ENCODE measurements at regions not wholly inside any gene's neighbourhood (a gene's known extent, or its start where the extent isn't known, plus 50 kb on each side); places are given as distances from the start of the nearest gene placed in this dataset.
"Not testable (repeated sequence)": the region's sequence is repeated elsewhere in the genome, so short reads cannot be mapped to it uniquely, and the experiment has no call there.

- ATAC-seq (no peak), DNase-seq (ENCODE audit: low read depth, low spot score) (no peak)
- H3K36me3 ChIP-seq (ENCODE audit: control insufficient read depth, insufficient read depth, low read length): no peaks in the 10 kb centered on the region
- BruUV-seq (replicated peaks): no TSS peak
- H3K4me1 ChIP-seq (ENCODE audit: control insufficient read depth, insufficient read depth, low read length): no peaks in the 10 kb centered on the region
- H3K27me3 ChIP-seq (ENCODE audit: control insufficient read depth, insufficient read depth, low read length): no peaks in the 10 kb centered on the region
- in situ Hi-C loops (cut with HindIII; ENCODE audit: low pct_unique_long_range_greater_than_20kb, low sequenced_read_pairs): no loop called here
- H3K4me3 ChIP-seq (ENCODE audit: low read depth in 2 of 2, low read length in 2 of 2): no peak overlapping the region
- H3K9me3 ChIP-seq (ENCODE audit: control insufficient read depth, insufficient read depth, low read depth, low read length): no peaks in the 10 kb centered on the region
- CTCF ChIA-PET: no interaction called here
- intact Hi-C loops (cut with micrococcal nuclease; ENCODE audit: unreplicated experiment): no loop called here
- POLR2A ChIA-PET: no interaction called here
- H3K27ac ChIP-seq (ENCODE audit: low read length): no peak overlapping the region
- no peak for TF ChIP-seq POLR2AphosphoS5 (IDR thresholded peaks at IDR 0.05; ENCODE audit: low read depth, low read length)
- no peak for TF ChIP-seq REST (IDR thresholded peaks at IDR 0.05; ENCODE audit: insufficient read depth in 1 of 2, low read depth in 2 of 2, low read length in 1 of 2)
- no peak for TF ChIP-seq SIN3A (IDR thresholded peaks at IDR 0.05; ENCODE audit: borderline replicate concordance, insufficient read depth, low read depth, low read length)
- TF ChIP-seq TCF7L2 (IDR thresholded peaks at IDR 0.05; ENCODE audit: low read depth, low read length): no peak
- no peak for TF ChIP-seq CTCF (IDR thresholded peaks at IDR 0.05)
Measured at GRCh38 chr2:182608181-182608845, 107.7 kb upstream of the DNAJC10 start.

- H3K27ac ChIP-seq (ENCODE audit: low read length); CTCF ChIA-PET; H3K4me1 ChIP-seq (ENCODE audit: control insufficient read depth, insufficient read depth, low read length); BruUV-seq (replicated peaks); H3K9me3 ChIP-seq (ENCODE audit: control insufficient read depth, insufficient read depth, low read depth, low read length); H3K4me3 ChIP-seq (ENCODE audit: low read depth in 2 of 2, low read length in 2 of 2); DNase-seq (ENCODE audit: low read depth, low spot score); in situ Hi-C loops (cut with HindIII; ENCODE audit: low pct_unique_long_range_greater_than_20kb, low sequenced_read_pairs); ATAC-seq; intact Hi-C loops (cut with micrococcal nuclease; ENCODE audit: unreplicated experiment); H3K36me3 ChIP-seq (ENCODE audit: control insufficient read depth, insufficient read depth, low read length); POLR2A ChIA-PET; H3K27me3 ChIP-seq (ENCODE audit: control insufficient read depth, insufficient read depth, low read length): not testable (repeated sequence)
Measured at GRCh38 chr2:182609005-182609404, 107.1 kb upstream of the DNAJC10 start.

- no TSS peak for BruUV-seq (replicated peaks)
- CTCF ChIA-PET: interaction anchor here (0.6 kb wide), 1 partner anchor 73 kb away, joined by 6 read pairs; no protein-coding TSS in a partner anchor
- Histone ChIP-seq H3K4me3 (ENCODE audit: low read depth in 2 of 2, low read length in 2 of 2) (no peak overlapping the region), H3K4me1 (ENCODE audit: control insufficient read depth, insufficient read depth, low read length) (no peaks in the 10 kb centered on the region), H3K36me3 (ENCODE audit: control insufficient read depth, insufficient read depth, low read length) (no peaks in the 10 kb centered on the region), H3K9me3 (ENCODE audit: control insufficient read depth, insufficient read depth, low read depth, low read length) (no peaks in the 10 kb centered on the region), H3K27ac (ENCODE audit: low read length) (no peak overlapping the region), H3K27me3 (ENCODE audit: control insufficient read depth, insufficient read depth, low read length) (no peaks in the 10 kb centered on the region)
- DNase-seq (ENCODE audit: low read depth, low spot score): no peak
- POLR2A ChIA-PET: no interaction called here
- in situ Hi-C loops (cut with HindIII; ENCODE audit: low pct_unique_long_range_greater_than_20kb, low sequenced_read_pairs) (no loop called here), intact Hi-C loops (cut with micrococcal nuclease; ENCODE audit: unreplicated experiment) (no loop called here)
- TF ChIP-seq TCF7L2 (IDR thresholded peaks at IDR 0.05; ENCODE audit: low read depth, low read length): no peak
- ATAC-seq: no peak
Measured at GRCh38 chr2:182610231-182610630, 105.8 kb upstream of the DNAJC10 start.

Data from Panc1 (cell line).